Thyroid gland (tissue), 4 donors: ENCODE measurements at regions not wholly inside any gene's neighbourhood (a gene's known extent, or its start where the extent isn't known, plus 50 kb on each side); places are given as distances from the start of the nearest gene placed in this dataset.
"Not testable (repeated sequence)": the region's sequence is repeated elsewhere in the genome, so short reads cannot be mapped to it uniquely, and the experiment has no call there.

Source experiments
- DNase-seq, 2 donors: peaks; one replicate each; pipeline ENCODE4 v3.0.0-alpha.2; 2019
- H3K27ac ChIP-seq, 3 donors: fragments of 200-600 bp; sonication (generic); 1 replicate in 2 of 3; 2 replicates in 1 of 3; pipeline ENCODE4 v1.5.1; 2016 to 2019; ENCODE audit warnings: mild to moderate bottlenecking in 1 of 3, moderate library complexity in 1 of 3
- H3K27me3 ChIP-seq: fragments of 200-600 bp; sonication (generic); one replicate; pipeline ENCODE4 v1.5.1; 2019
- H3K36me3 ChIP-seq, 2 donors: fragments of 200-600 bp; sonication (generic); one replicate each; pipeline ENCODE4 v1.5.1; 2016 to 2019
- H3K4me1 ChIP-seq, 2 donors: fragments of 200-600 bp; sonication (generic); one replicate each; pipeline ENCODE4 v1.5.1; 2017 to 2019
- H3K4me3 ChIP-seq, 3 donors: fragments of 200-600 bp; sonication (generic); replicated peaks in 1 of 3; 1 replicate in 2 of 3; 2 replicates in 1 of 3; pipeline ENCODE4 v1.5.1; 2016; ENCODE audit warnings: mild to moderate bottlenecking in 1 of 3
- H3K9me3 ChIP-seq: fragments of 200-600 bp; sonication (generic); one replicate; pipeline ENCODE4 v1.5.1; 2017
- POLR2A ChIP-seq, 2 donors: fragments of 450-650 bp; IDR thresholded peaks; one replicate each; pipeline ENCODE4 v1.6.1; 2017; ENCODE audit warnings: antibody characterized with exemption in 2 of 2, mild to moderate bottlenecking in 2 of 2, moderate library complexity in 1 of 2
- WGBS, 2 donors: methylation state at CpG; one replicate each; pipeline ENCODE4 v1.1.5; 2017; 5-methylcytosine and 5-hydroxymethylcytosine counted together
- intact Hi-C: fragments of 100-400 bp; cut with DNase I; formaldehyde crosslinking; loops from one replicate; pipeline ENCODE4 v1.15.1; 2023
- TF ChIP-seq, protein P1 (sequence below), 6 experiments: fragments of 200-600 bp in 3 of 6; fragments of 450-650 bp in 3 of 6; sonication (generic) in 3 of 6; IDR thresholded peaks; one replicate each; pipeline ENCODE4 v1.5.1; 2016 to 2019; ENCODE audit warnings: antibody characterized with exemption in 6 of 6, mild to moderate bottlenecking in 2 of 6, inconsistent platforms in 1 of 6, moderate library complexity in 1 of 6

DNA sequence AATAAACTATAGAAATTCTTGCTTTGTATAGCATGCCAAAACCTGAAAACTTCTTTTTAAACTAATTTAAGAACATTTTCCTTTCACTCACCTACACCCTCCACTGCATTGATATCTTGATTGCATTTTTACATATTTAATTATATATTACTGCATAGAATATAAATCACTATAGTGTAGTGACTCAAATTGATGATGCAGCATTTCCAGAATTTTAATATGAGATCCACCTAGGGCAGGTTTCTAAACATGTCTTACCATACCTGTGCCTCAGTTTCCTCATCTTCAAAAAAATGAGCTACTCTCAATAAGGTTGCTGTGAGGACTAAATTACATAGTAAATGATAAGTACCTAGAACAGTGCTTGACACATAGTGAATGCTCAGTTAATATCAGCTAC, 881.5 kb downstream of the RPS29 start:
- Histone ChIP-seq H3K4me3 (no peak overlapping the region), H3K4me1 (no peaks in the 10 kb centered on the region), H3K27me3 (no peaks in the 10 kb centered on the region), H3K9me3 (no peaks in the 10 kb centered on the region), H3K27ac (no peak overlapping the region), H3K36me3 (no peaks in the 10 kb centered on the region)
- TF ChIP-seq, protein P1, sequence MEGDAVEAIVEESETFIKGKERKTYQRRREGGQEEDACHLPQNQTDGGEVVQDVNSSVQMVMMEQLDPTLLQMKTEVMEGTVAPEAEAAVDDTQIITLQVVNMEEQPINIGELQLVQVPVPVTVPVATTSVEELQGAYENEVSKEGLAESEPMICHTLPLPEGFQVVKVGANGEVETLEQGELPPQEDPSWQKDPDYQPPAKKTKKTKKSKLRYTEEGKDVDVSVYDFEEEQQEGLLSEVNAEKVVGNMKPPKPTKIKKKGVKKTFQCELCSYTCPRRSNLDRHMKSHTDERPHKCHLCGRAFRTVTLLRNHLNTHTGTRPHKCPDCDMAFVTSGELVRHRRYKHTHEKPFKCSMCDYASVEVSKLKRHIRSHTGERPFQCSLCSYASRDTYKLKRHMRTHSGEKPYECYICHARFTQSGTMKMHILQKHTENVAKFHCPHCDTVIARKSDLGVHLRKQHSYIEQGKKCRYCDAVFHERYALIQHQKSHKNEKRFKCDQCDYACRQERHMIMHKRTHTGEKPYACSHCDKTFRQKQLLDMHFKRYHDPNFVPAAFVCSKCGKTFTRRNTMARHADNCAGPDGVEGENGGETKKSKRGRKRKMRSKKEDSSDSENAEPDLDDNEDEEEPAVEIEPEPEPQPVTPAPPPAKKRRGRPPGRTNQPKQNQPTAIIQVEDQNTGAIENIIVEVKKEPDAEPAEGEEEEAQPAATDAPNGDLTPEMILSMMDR (IDR thresholded peaks at IDR 0.05) = no peak
- TF ChIP-seq POLR2A (IDR thresholded peaks at IDR 0.05) = no peak
- no peak for DNase-seq
- intact Hi-C loops = no loop called here

DNA sequence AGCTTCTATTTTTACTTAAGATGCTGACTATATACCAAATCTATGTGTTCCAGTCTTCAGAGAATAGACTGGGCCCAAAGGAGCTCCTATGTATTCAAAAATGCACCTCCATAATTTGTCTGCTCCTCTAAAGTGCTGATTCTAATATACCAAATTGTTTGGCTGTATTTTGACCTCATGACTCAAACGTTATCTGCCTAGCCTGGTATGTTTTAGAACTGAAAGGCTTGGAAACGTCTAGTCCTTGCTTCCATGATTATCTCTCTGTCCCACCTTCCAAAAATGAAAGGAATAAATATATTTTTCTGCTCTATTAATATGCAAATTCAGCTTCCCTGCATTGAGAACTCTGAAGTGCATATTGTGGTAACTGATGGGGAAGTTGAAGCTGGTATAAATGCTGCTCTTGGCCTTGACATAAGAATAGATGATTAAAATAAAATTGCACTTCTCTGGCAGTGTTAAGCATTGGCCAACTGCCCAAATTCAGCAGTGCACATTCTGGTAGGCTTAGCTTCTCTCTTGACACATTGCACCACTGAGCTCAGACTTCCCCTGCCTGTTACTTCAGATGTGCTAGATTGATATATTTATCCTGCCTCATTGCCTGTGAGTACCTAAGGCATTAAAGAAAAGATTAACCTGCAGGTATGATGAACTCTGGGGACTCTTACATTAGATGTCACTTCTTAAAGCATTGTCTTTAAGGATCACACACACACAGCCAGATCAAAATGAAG, 882.3 kb downstream of the RPS29 start:
- Histone ChIP-seq H3K27me3 (no peaks in the 10 kb centered on the region), H3K27ac (no peak overlapping the region), H3K4me1 (no peaks in the 10 kb centered on the region), H3K4me3 (no peak overlapping the region), H3K9me3 (no peaks in the 10 kb centered on the region), H3K36me3 (no peaks in the 10 kb centered on the region)
- TF ChIP-seq, protein P1 (IDR thresholded peaks at IDR 0.05) = no peak
- TF ChIP-seq POLR2A (IDR thresholded peaks at IDR 0.05) = no peak
- DNase-seq = peak; percentile 29 to 40
- intact Hi-C loops = no loop called here
- WGBS, 2 donors = 44 to 55% methylated on average over 2 of the region's 2 CpGs

DNA sequence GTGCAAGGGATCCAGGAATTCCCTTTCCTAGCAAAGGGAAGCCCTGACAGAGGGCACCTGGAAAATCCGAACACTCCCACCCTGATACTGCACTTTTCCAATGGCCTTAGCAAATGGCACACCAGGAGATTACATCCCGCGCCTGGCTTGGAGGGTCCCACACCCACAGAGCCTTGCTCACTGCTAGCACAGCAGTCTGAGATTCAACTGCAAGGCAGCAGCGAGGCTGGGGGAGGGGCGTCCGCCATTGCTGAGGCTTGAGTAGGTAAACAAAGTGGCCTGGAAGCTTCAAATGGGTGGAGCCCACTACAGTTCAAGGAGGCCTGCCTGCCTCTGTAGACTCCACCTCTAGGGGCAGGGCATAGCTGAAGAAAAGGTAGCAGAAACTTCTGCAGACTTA, 888.8 kb downstream of the RPS29 start:
- WGBS, 2 donors = 84 to 96% methylated on average over 6 of the region's 6 CpGs
- DNase-seq, intact Hi-C loops, H3K27ac ChIP-seq, H3K4me3 ChIP-seq, H3K9me3 ChIP-seq, H3K4me1 ChIP-seq, H3K36me3 ChIP-seq, H3K27me3 ChIP-seq: not testable (repeated sequence)

DNA sequence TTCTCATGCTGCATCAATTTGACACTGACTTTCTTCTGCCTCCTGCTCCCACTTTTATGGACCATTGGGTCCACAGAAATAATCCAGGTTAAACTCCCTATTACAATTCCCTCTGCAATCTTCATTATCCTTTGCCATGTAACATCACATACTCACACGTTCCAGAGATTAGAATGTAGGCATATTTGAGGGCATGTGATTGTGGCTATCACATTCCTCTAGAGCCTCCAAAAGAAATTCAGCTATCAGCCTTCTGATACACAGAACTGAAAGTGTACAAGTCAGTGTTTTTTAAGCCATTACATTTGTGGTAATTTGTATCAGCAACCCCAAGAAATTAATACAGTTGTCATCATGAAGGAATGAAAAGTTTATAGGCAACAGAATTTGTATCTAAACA, 892.4 kb downstream of the RPS29 start:
- H3K27me3 ChIP-seq = no peaks in the 10 kb centered on the region
- H3K36me3 ChIP-seq = no peaks in the 10 kb centered on the region
- WGBS, 2 donors = 75 to 78% methylated on average over 1 of the region's 1 CpG
- DNase-seq = no peak
- no peak overlapping the region for H3K27ac ChIP-seq
- H3K4me1 ChIP-seq = no peaks in the 10 kb centered on the region
- TF ChIP-seq, protein P1 (IDR thresholded peaks at IDR 0.05) = no peak
- no peak for TF ChIP-seq POLR2A (IDR thresholded peaks at IDR 0.05)
- H3K9me3 ChIP-seq = no peaks in the 10 kb centered on the region
- H3K4me3 ChIP-seq = no peak overlapping the region
- intact Hi-C loops = no loop called here

DNA sequence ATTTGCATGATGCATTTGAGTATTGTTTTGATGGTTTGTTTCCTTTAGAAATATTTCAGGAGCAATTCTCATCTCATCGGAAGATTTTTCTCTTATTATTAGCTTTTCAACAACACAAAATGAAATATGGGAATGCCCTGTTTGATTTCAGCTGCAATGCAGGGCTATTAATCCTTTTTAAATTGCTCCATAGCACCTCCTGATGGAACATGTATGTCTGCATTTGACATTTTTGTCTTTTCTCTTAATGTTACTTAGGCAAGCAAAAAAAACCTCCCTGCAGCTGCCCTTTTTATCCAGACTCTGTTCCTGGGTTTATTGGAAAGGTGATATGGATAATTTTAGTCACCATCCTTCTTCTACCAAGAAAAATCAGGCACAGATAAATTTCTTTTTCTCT, 895.8 kb downstream of the RPS29 start:
- 88 to 91% methylated on average over 1 of the region's 1 CpG for WGBS, 2 donors
- TF ChIP-seq, protein P1 (IDR thresholded peaks at IDR 0.05) = peak in 1 of 6 experiments; percentile 4
- no peak for TF ChIP-seq POLR2A (IDR thresholded peaks at IDR 0.05)
- Histone ChIP-seq H3K36me3 (no peaks in the 10 kb centered on the region), H3K9me3 (no peaks in the 10 kb centered on the region), H3K27ac (no peak overlapping the region), H3K4me1 (no peaks in the 10 kb centered on the region), H3K4me3 (no peak overlapping the region), H3K27me3 (no peaks in the 10 kb centered on the region)
- no peak for DNase-seq
- intact Hi-C loops = no loop called here
